HUES64 (cell line): ENCODE measurements at regions not wholly inside any gene's neighbourhood (a gene's known extent, or its start where the extent isn't known, plus 50 kb on each side); places are given as distances from the start of the nearest gene placed in this dataset.
A peak's percentile ranks its signal among the peaks of the same experiment; 100 is the strongest.
"Not testable (repeated sequence)": the region's sequence is repeated elsewhere in the genome, so short reads cannot be mapped to it uniquely, and the experiment has no call there.

Source experiments
- H3K27ac ChIP-seq: 2 replicates; pipeline ENCODE4 v1.7.0; 2013; ENCODE audit warnings: low read depth, low read length, inconsistent platforms
- H3K27me3 ChIP-seq: 2 replicates; pipeline ENCODE4 v1.6.1; 2013; ENCODE audit warnings: mild to moderate bottlenecking, low read length; ENCODE audit not compliant: insufficient read depth
- H3K36me3 ChIP-seq: 2 replicates; pipeline ENCODE4 v1.6.1; 2013; ENCODE audit warnings: mild to moderate bottlenecking, low read length; ENCODE audit not compliant: insufficient read depth
- H3K4me1 ChIP-seq: 2 replicates; pipeline ENCODE4 v1.6.1; 2013; ENCODE audit warnings: mild to moderate bottlenecking, low read length, moderate library complexity; ENCODE audit not compliant: insufficient read depth
- H3K4me3 ChIP-seq: 2 replicates; pipeline ENCODE4 v1.5.1; 2013; ENCODE audit warnings: mild to moderate bottlenecking, low read length, moderate library complexity
- H3K9ac ChIP-seq: 2 replicates; pipeline ENCODE4 v1.6.1; 2013; ENCODE audit warnings: mild to moderate bottlenecking, low read depth, low read length
- H3K9me3 ChIP-seq: 2 replicates; pipeline ENCODE4 v1.6.1; 2013; ENCODE audit warnings: low read depth, low read length; ENCODE audit not compliant: insufficient read depth
- WGBS: fragments of 150-250, 120-280 bp; methylation state at CpG from one replicate; pipeline ENCODE4 v1.1.7; 2013; ENCODE audit warnings: missing lambda C conversion rate; 5-methylcytosine and 5-hydroxymethylcytosine counted together

DNA sequence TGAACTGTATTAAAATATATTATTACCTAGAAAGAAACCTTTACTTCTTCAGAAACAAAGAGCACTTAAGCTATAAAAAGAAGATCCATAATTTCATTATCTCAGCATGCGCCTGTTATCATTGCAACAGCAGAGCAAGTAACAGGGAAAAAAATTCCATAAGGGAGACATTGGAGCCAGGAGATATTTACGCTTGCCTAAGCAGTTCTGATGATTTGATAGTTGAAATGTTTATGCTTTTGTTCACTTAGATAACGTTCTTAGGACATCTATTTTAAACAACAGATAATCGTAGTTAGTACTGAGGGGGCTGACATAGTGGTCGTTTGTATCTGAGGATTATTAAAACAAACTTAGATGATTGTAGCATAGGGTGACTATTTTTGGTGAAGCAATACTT lies 252.5 kb downstream of the NNT start:
- Histone ChIP-seq H3K9ac (no peak overlapping the region), H3K27me3 (no peaks in the 10 kb centered on the region), H3K4me3 (no peak overlapping the region), H3K9me3 (no peaks in the 10 kb centered on the region), H3K36me3 (no peaks in the 10 kb centered on the region), H3K27ac (peak overlapping the region; percentile 51), H3K4me1 (peaks cover 13% of the 10 kb centered on the region)
- WGBS: 87% methylated on average over 4 of the region's 5 CpGs

- Histone ChIP-seq H3K27me3 (no peaks in the 10 kb centered on the region), H3K9ac (no peak overlapping the region), H3K4me1 (peaks cover 13% of the 10 kb centered on the region), H3K36me3 (no peaks in the 10 kb centered on the region), H3K4me3 (no peak overlapping the region), H3K9me3 (no peaks in the 10 kb centered on the region), H3K27ac (peak overlapping the region; percentile 51)
- 82% methylated on average over 1 of the region's 1 CpG for WGBS
These were observed 251.8 kb downstream of the NNT start for GRCh38 chr5:43854697-43855292.

GRCh38 chr5:43852279-43852678 lies 249.3 kb downstream of the NNT start:
- WGBS: 94% methylated on average over 4 of the region's 4 CpGs
- Histone ChIP-seq H3K36me3 (no peaks in the 10 kb centered on the region), H3K27me3 (no peaks in the 10 kb centered on the region), H3K9me3 (no peaks in the 10 kb centered on the region), H3K4me3 (no peak overlapping the region), H3K4me1 (peaks cover 13% of the 10 kb centered on the region), H3K9ac (no peak overlapping the region), H3K27ac (no peak overlapping the region)

DNA sequence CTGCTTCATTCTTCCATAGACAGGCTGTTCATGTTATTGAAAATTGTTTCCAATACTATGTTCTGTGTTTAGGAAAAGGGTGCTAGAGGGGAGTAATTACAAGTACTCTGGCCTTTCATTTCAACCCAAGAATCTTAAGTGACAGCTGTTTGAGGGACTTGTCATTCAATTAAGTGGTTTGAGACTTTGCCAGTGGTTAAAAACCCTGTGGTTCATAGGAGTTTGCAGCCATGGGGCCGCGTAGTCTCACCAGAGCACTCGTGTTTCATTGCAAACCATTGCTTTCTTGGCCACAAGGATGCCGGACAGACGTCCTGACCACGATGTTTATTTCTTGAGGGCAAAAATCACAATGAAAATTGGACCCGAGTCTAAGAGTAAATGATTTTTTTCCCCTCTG lies 248.8 kb downstream of the NNT start:
- no peak overlapping the region for H3K9ac ChIP-seq
- peaks cover 13% of the 10 kb centered on the region for H3K4me1 ChIP-seq
- no peak overlapping the region for H3K4me3 ChIP-seq
- H3K9me3 ChIP-seq: no peaks in the 10 kb centered on the region
- no peak overlapping the region for H3K27ac ChIP-seq
- no peaks in the 10 kb centered on the region for H3K36me3 ChIP-seq
- H3K27me3 ChIP-seq: no peaks in the 10 kb centered on the region
- WGBS: 91% methylated on average over 7 of the region's 7 CpGs

DNA sequence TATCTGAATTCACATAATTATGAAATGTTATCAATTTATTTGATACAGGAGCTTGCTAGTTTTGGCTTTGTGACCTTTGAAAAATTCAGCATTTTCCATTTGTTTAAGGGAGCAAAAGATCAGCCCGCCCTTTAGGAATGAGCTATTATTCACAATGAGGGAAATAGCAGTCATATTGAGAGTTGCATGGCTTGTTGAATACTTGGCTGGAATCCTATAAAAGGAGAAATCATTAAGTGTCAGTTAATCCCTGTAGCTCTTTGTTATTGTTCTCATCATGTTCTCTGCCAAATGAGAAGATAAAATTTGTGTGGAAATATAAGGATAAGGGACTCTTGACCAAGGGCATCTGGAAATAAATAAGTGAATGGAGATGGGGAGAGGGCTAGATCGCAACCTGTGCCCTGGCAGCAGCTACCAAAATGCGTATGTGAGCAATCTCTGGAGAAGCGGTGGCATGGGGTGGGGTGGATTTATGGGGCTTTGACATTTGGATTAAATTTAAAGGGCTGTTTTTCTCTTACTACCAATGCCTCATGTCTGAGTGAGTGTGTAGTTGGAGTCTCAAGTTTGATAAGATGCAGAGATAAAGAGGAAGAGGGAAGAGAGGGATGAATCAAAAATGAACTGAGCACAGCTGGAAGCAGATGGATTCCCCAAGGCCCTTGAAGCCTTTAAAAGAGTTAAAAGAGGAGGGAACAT lies 237.6 kb downstream of the NNT start:
- Histone ChIP-seq H3K9me3 (no peaks in the 10 kb centered on the region), H3K4me3 (no peak overlapping the region), H3K27me3 (no peaks in the 10 kb centered on the region), H3K36me3 (no peaks in the 10 kb centered on the region), H3K9ac (no peak overlapping the region), H3K4me1 (0 out of 2 replicates have a peak, but pooled peaks cover 3% of the 10 kb centered on the region), H3K27ac (no peak overlapping the region)
- WGBS: 97% methylated on average over 4 of the region's 4 CpGs

DNA sequence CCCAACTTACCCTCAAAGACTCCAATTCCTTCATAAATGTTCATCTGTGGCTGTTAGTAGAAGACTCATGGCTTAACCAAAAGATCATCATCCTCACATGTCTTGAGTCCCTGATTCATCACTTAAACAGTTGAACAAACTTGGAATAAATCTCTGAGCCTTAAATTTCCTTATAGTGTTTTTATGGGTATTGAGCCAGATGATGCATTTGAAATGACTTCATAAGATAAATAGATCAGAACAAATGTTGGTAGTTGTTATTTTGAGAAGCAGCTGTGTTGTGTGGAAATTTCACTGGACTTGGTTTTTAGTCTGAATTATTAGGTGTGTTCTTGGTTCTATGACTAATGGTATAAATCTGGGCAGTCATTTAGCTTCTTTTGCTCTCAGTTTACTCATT lies 236.2 kb downstream of the NNT start:
- no peaks in the 10 kb centered on the region for H3K36me3 ChIP-seq
- H3K4me1 ChIP-seq: 0 out of 2 replicates have a peak, but pooled peaks cover 3% of the 10 kb centered on the region
- no peak overlapping the region for H3K27ac ChIP-seq
- H3K9ac ChIP-seq: no peak overlapping the region
- no peak overlapping the region for H3K4me3 ChIP-seq
- no peaks in the 10 kb centered on the region for H3K27me3 ChIP-seq
- no peaks in the 10 kb centered on the region for H3K9me3 ChIP-seq

GRCh38 chr5:43837996-43838395 lies 235.0 kb downstream of the NNT start:
- Histone ChIP-seq H3K4me1 (0 out of 2 replicates have a peak, but pooled peaks cover 3% of the 10 kb centered on the region), H3K9me3 (no peaks in the 10 kb centered on the region), H3K9ac (no peak overlapping the region), H3K4me3 (no peak overlapping the region), H3K27ac (no peak overlapping the region), H3K27me3 (no peaks in the 10 kb centered on the region), H3K36me3 (no peaks in the 10 kb centered on the region)
- 86% methylated on average over 1 of the region's 1 CpG for WGBS

- H3K36me3 ChIP-seq: no peaks in the 10 kb centered on the region
- no peaks in the 10 kb centered on the region for H3K9me3 ChIP-seq
- H3K27ac ChIP-seq: no peak overlapping the region
- H3K4me1 ChIP-seq: 0 out of 2 replicates have a peak, but pooled peaks cover 3% of the 10 kb centered on the region
- H3K27me3 ChIP-seq: no peaks in the 10 kb centered on the region
- H3K4me3 ChIP-seq: no peak overlapping the region
- no peak overlapping the region for H3K9ac ChIP-seq
- WGBS: no CpG with 5 or more reads among the region's 2 CpGs
These were observed 234.1 kb downstream of the NNT start for GRCh38 chr5:43837091-43837490.

GRCh38 chr5:43833961-43834360 lies 231.0 kb downstream of the NNT start:
- Histone ChIP-seq H3K4me1 (0 out of 2 replicates have a peak, but pooled peaks cover 3% of the 10 kb centered on the region), H3K36me3 (no peaks in the 10 kb centered on the region), H3K9me3 (no peaks in the 10 kb centered on the region), H3K4me3 (no peak overlapping the region), H3K9ac (no peak overlapping the region), H3K27me3 (no peaks in the 10 kb centered on the region), H3K27ac (no peak overlapping the region)
- WGBS: no CpG with 5 or more reads among the region's 1 CpG

- H3K27me3 ChIP-seq, H3K27ac ChIP-seq, H3K4me3 ChIP-seq, H3K9ac ChIP-seq, H3K4me1 ChIP-seq, H3K36me3 ChIP-seq: not testable (repeated sequence)
- peaks cover 21% of the 10 kb centered on the region for H3K9me3 ChIP-seq
- WGBS: 96% methylated on average over 25 of the region's 26 CpGs
These were observed 221.5 kb downstream of the NNT start for GRCh38 chr5:43824325-43824964.

DNA sequence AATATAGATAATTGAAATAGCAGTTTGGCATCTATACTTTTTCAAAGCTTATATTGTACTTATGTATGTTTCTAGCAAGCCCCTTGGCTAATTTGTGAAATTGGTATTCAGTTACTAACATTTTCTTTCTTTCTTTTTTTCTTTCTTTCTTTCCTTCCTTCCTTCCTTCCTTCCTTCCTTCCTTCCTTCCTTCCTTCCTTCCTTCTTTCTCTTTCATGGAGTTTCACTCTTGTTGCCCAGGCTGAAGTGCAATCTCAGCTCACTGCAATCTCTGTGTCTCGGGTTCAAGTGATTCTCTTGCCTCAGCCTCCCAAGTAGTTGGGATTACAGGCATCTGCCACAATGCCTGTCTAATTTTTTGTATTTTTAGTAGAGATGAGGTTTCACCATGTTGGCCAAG lies 215.4 kb downstream of the NNT start:
- not testable (repeated sequence) for H3K4me3 ChIP-seq, H3K4me1 ChIP-seq, H3K27me3 ChIP-seq, H3K27ac ChIP-seq, H3K36me3 ChIP-seq, H3K9ac ChIP-seq
- peaks cover 54% of the 10 kb centered on the region for H3K9me3 ChIP-seq
- 86% methylated on average over 1 of the region's 1 CpG for WGBS
